Liver (tissue), 7 donors: ENCODE measurements at regions not wholly inside any gene's neighbourhood (a gene's known extent, or its start where the extent isn't known, plus 50 kb on each side); places are given as distances from the start of the nearest gene placed in this dataset.

Experiments
- DNase-seq: peaks from one replicate; pipeline ENCODE4 v3.0.0-alpha.2; 2017; ENCODE audit warnings: low spot score
- H3K27ac ChIP-seq, 2 donors: one replicate each; pipeline ENCODE4 v1.7.0; 2013; ENCODE audit warnings: inconsistent platforms in 2 of 2, low read length in 2 of 2, control low read depth in 1 of 2, low read depth in 1 of 2, mild to moderate bottlenecking in 1 of 2
- H3K27me3 ChIP-seq, 4 donors: one replicate each; pipeline versions ENCODE4 v1.6.1 to v1.7.0; 2013; ENCODE audit warnings: low read length in 3 of 4, inconsistent platforms in 1 of 4, mild to moderate bottlenecking in 1 of 4, moderate library complexity in 1 of 4; ENCODE audit not compliant: control insufficient read depth in 4 of 4, insufficient read depth in 4 of 4
- H3K36me3 ChIP-seq, 4 donors: one replicate each; pipeline versions ENCODE4 v1.6.1 to v1.7.0; 2013; ENCODE audit warnings: low read length in 3 of 4, mild to moderate bottlenecking in 3 of 4, low read depth in 1 of 4, moderate library complexity in 1 of 4; ENCODE audit not compliant: control insufficient read depth in 4 of 4, insufficient read depth in 3 of 4
- H3K4me1 ChIP-seq, 4 donors: one replicate each; pipeline versions ENCODE4 v1.6.1 to v1.7.0; 2013; ENCODE audit warnings: low read length in 3 of 4, mild to moderate bottlenecking in 3 of 4, moderate library complexity in 1 of 4; ENCODE audit not compliant: control insufficient read depth in 4 of 4, insufficient read depth in 4 of 4
- H3K4me3 ChIP-seq, 3 donors: one replicate each; pipeline versions ENCODE4 v1.6.1 to v1.7.0; 2013; ENCODE audit warnings: low read length in 3 of 3, control low read depth in 1 of 3, low read depth in 1 of 3, mild to moderate bottlenecking in 1 of 3
- H3K9ac ChIP-seq, 2 donors: one replicate each; pipeline ENCODE4 v1.7.0; 2013; ENCODE audit warnings: low read length in 2 of 2, mild to moderate bottlenecking in 2 of 2, moderate library complexity in 2 of 2, control low read depth in 1 of 2, low read depth in 1 of 2
- H3K9me3 ChIP-seq, 4 donors: one replicate each; pipeline versions ENCODE4 v1.6.1 to v1.7.0; 2013; ENCODE audit warnings: low read length in 3 of 4; ENCODE audit not compliant: control insufficient read depth in 4 of 4
- EGR1 ChIP-seq, 2 donors: IDR thresholded peaks; 2 replicates each; pipeline ENCODE4 v1.6.1; 2016 to 2018; ENCODE audit warnings: antibody characterized with exemption in 2 of 2, low read depth in 2 of 2
- FOXA1 ChIP-seq: IDR thresholded peaks from 2 replicates; pipeline ENCODE4 v1.6.1; 2016; ENCODE audit warnings: antibody characterized with exemption
- FOXA2 ChIP-seq: IDR thresholded peaks from 2 replicates; pipeline ENCODE4 v1.6.1; 2016; ENCODE audit warnings: antibody characterized with exemption
- GABPA ChIP-seq, 2 donors: IDR thresholded peaks in 1 of 2; conservative IDR thresholded peaks in 1 of 2; 2 replicates each; pipeline ENCODE4 v1.6.1; 2016; ENCODE audit warnings: antibody characterized with exemption in 2 of 2, mild to moderate bottlenecking in 1 of 2, moderate library complexity in 1 of 2
- HNF4A ChIP-seq, 2 donors: conservative IDR thresholded peaks; 2 replicates each; pipeline ENCODE4 v1.6.1; 2016; ENCODE audit warnings: antibody characterized with exemption in 2 of 2, mild to moderate bottlenecking in 2 of 2
- HNF4G ChIP-seq: IDR thresholded peaks from 2 replicates; pipeline ENCODE4 v1.6.1; 2016; ENCODE audit warnings: antibody characterized with exemption
- JUND ChIP-seq, 2 donors: IDR thresholded peaks; 2 replicates each; pipeline ENCODE4 v1.6.1; 2016; ENCODE audit warnings: antibody characterized with exemption in 2 of 2
- RAD21 ChIP-seq, 2 donors: IDR thresholded peaks; 2 replicates each; pipeline ENCODE4 v1.6.1; 2016; ENCODE audit warnings: antibody characterized with exemption in 2 of 2, mild to moderate bottlenecking in 2 of 2
- RXRA ChIP-seq, 2 donors: IDR thresholded peaks; 2 replicates each; pipeline ENCODE4 v1.6.1; 2017 to 2018; ENCODE audit warnings: antibody characterized with exemption in 2 of 2, mild to moderate bottlenecking in 1 of 2
- SP1 ChIP-seq: IDR thresholded peaks from 2 replicates; pipeline ENCODE4 v1.6.1; 2018; ENCODE audit warnings: antibody characterized with exemption, mild to moderate bottlenecking
- YY1 ChIP-seq: IDR thresholded peaks from 2 replicates; pipeline ENCODE4 v1.6.1; 2016; ENCODE audit warnings: antibody characterized with exemption, mild to moderate bottlenecking
- WGBS: extraction: QIAGEN DNeasy Blood & Tissue Kit; methylation state at CpG from one replicate; pipeline ENCODE4 v1.1.7; 2013; 5-methylcytosine and 5-hydroxymethylcytosine counted together
- TF ChIP-seq, protein P1 (sequence below): IDR thresholded peaks from 2 replicates; pipeline ENCODE4 v1.6.1; 2016; ENCODE audit warnings: antibody characterized with exemption, mild to moderate bottlenecking
- TF ChIP-seq, protein P2 (sequence below): IDR thresholded peaks from 2 replicates; pipeline ENCODE4 v1.6.1; 2016; ENCODE audit warnings: antibody characterized with exemption
- TF ChIP-seq, protein P3 (sequence below): IDR thresholded peaks from 2 replicates; pipeline ENCODE4 v1.6.1; 2016; ENCODE audit warnings: antibody characterized with exemption
- donor health status: healthy.
- donor health status: healthy.
- donor health status: healthy.
- donor health status: healthy.

DNA sequence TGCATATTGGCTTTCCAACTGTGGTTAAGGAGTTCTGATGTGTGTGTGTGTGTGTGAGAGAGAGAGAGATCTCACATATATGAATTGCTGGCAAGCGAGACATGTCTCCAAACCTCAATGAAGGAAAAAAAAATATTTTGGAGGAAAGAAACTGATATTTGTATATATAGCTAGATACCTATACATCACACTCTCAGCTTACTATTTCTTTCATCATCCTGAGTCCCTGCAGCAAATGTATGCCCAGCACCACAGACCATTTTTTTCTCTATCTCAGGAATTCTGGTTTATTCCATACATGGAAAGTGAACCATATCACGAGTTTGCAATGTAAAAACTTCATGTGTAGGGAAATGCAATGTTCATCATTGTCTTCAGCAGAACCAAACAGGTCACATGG lies 68.9 kb downstream of the MTERF1 start:
- WGBS: 87% methylated on average over 2 of the region's 2 CpGs
- TF ChIP-seq HNF4G: no peak
- TF ChIP-seq RAD21 (IDR thresholded peaks at IDR 0.05): no peak
- TF ChIP-seq, protein P1, sequence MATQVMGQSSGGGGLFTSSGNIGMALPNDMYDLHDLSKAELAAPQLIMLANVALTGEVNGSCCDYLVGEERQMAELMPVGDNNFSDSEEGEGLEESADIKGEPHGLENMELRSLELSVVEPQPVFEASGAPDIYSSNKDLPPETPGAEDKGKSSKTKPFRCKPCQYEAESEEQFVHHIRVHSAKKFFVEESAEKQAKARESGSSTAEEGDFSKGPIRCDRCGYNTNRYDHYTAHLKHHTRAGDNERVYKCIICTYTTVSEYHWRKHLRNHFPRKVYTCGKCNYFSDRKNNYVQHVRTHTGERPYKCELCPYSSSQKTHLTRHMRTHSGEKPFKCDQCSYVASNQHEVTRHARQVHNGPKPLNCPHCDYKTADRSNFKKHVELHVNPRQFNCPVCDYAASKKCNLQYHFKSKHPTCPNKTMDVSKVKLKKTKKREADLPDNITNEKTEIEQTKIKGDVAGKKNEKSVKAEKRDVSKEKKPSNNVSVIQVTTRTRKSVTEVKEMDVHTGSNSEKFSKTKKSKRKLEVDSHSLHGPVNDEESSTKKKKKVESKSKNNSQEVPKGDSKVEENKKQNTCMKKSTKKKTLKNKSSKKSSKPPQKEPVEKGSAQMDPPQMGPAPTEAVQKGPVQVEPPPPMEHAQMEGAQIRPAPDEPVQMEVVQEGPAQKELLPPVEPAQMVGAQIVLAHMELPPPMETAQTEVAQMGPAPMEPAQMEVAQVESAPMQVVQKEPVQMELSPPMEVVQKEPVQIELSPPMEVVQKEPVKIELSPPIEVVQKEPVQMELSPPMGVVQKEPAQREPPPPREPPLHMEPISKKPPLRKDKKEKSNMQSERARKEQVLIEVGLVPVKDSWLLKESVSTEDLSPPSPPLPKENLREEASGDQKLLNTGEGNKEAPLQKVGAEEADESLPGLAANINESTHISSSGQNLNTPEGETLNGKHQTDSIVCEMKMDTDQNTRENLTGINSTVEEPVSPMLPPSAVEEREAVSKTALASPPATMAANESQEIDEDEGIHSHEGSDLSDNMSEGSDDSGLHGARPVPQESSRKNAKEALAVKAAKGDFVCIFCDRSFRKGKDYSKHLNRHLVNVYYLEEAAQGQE: no peak
- no peak for TF ChIP-seq RXRA (IDR thresholded peaks at IDR 0.05)
- no peak for TF ChIP-seq GABPA (IDR thresholded peaks at IDR 0.05 in 1 of 2, conservative IDR thresholded peaks at IDR 0.05 in 1 of 2)
- no peak for TF ChIP-seq YY1
- no peak for TF ChIP-seq EGR1 (IDR thresholded peaks at IDR 0.05; ENCODE audit: low read depth in 2 of 2)
- TF ChIP-seq FOXA1: no peak
- no peak for TF ChIP-seq SP1
- TF ChIP-seq FOXA2: no peak
- TF ChIP-seq, protein P2, sequence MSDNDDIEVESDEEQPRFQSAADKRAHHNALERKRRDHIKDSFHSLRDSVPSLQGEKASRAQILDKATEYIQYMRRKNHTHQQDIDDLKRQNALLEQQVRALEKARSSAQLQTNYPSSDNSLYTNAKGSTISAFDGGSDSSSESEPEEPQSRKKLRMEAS: no peak
- TF ChIP-seq HNF4A (conservative IDR thresholded peaks at IDR 0.05): no peak
- no peak for DNase-seq

DNA sequence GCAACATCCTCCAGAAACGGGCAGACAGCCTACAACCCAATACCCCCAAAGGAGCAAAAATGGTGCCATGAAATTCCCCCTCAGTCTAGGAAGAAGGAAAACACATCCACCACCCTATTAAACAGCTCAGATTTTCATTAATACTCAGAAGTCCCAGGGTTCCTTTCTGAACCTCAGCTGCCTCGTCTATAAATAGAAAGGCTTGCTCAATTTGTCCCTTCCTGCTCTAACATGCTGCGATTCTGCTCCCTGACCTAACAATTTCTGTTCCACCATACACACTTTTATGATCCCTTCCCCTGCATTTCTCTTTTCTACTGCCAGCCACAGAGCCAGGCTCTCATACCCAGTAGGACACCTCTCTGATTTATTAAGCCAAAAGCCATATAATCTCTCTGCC lies 68.1 kb downstream of the MTERF1 start:
- Histone ChIP-seq H3K27ac (no peak overlapping the region), H3K4me3 (no peak overlapping the region), H3K4me1 (no peaks in the 10 kb centered on the region), H3K36me3 (no peaks in the 10 kb centered on the region), H3K9ac (no peak overlapping the region), H3K9me3 (no peaks in the 10 kb centered on the region), H3K27me3 (no peaks in the 10 kb centered on the region)
- 65% methylated on average over 3 of the region's 3 CpGs for WGBS
- TF ChIP-seq YY1 (no peak), EGR1 (IDR thresholded peaks at IDR 0.05; ENCODE audit: low read depth in 2 of 2) (no peak), RAD21 (IDR thresholded peaks at IDR 0.05) (no peak), FOXA1 (no peak)
- TF ChIP-seq, protein P2: no peak
- DNase-seq: no peak

More for the DNA sequence above, 68.9 kb downstream of the MTERF1 start:
- H3K27ac ChIP-seq: no peak overlapping the region
- H3K4me1 ChIP-seq: no peaks in the 10 kb centered on the region
- no peaks in the 10 kb centered on the region for H3K9me3 ChIP-seq
- H3K4me3 ChIP-seq: no peak overlapping the region
- H3K9ac ChIP-seq: no peak overlapping the region
- H3K27me3 ChIP-seq: no peaks in the 10 kb centered on the region
- H3K36me3 ChIP-seq: no peaks in the 10 kb centered on the region

DNA sequence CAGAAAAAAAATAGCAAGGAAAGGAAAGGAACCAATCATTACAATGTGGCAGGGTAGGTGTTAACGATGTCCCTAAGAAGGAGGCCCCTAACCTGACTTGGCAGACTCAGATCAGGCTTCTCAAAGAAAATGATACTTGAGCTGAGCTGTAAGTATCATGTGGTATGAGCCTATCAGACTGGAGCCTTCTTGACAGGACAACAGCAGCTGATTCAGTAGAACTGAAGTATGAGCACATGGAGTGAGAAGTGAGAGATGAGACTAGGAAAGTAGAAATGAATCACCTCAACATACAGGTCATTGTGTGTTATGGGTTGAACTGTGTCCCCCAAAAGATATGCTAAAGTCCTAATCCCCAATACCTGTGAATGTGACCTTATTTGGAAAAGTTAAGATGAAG lies 66.3 kb downstream of the MTERF1 start:
- no peak overlapping the region for H3K9ac ChIP-seq
- H3K4me1 ChIP-seq: no peaks in the 10 kb centered on the region
- H3K4me3 ChIP-seq: no peak overlapping the region
- DNase-seq: no peak
- no peaks in the 10 kb centered on the region for H3K27me3 ChIP-seq
- H3K27ac ChIP-seq: no peak overlapping the region
- no peaks in the 10 kb centered on the region for H3K9me3 ChIP-seq
- 91% methylated on average over 1 of the region's 1 CpG for WGBS
- no peak for TF ChIP-seq JUND (IDR thresholded peaks at IDR 0.05)
- no peak for TF ChIP-seq RAD21 (IDR thresholded peaks at IDR 0.05)
- TF ChIP-seq, protein P3, sequence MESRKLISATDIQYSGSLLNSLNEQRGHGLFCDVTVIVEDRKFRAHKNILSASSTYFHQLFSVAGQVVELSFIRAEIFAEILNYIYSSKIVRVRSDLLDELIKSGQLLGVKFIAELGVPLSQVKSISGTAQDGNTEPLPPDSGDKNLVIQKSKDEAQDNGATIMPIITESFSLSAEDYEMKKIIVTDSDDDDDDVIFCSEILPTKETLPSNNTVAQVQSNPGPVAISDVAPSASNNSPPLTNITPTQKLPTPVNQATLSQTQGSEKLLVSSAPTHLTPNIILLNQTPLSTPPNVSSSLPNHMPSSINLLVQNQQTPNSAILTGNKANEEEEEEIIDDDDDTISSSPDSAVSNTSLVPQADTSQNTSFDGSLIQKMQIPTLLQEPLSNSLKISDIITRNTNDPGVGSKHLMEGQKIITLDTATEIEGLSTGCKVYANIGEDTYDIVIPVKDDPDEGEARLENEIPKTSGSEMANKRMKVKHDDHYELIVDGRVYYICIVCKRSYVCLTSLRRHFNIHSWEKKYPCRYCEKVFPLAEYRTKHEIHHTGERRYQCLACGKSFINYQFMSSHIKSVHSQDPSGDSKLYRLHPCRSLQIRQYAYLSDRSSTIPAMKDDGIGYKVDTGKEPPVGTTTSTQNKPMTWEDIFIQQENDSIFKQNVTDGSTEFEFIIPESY: no peak
- H3K36me3 ChIP-seq: no peaks in the 10 kb centered on the region
